ENCODE measurements at regions not wholly inside any gene's neighbourhood (a gene's known extent, or its start where the extent isn't known, plus 50 kb on each side); places are given as distances from the start of the nearest gene placed in this dataset.

DNA sequence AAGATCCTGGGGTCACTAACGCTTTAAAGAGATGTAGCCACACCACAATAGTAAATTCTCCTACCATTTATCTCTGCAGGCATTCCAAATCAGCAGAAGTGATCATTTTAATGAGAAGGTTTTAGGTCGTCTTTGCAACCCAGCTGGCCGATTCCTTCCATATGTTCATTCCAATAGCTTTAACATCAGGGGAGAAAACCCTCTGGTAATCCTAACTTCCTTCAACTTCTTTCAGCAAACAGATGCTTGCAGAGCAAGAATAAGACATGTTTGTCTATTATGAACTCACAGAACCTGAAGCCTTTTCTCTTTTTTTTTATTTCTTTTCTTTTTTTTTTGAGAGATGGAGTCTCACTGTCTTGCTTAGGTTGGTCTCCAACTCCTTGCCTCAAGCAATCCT lies 498.6 kb upstream of the SLITRK1 start:
- peak; percentile 17 for DNase-seq

DNA sequence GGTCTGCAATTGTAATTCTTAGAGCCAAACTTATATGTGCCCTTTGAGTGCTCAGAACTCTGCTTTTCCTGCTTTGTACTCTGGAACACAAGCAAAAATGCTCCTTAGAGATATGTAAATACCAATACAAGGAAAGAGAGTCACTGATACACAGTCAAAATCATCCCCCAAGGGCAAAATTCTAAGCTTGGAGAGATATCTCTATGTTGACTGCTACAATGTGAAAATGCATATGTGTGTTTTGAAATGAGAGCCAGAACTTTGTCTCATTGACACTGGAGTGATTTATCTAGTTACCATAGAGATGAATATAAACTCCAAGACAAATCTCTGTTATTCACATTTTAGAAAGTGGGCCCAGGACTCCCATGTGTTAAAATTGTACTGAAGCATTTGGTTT lies 494.8 kb upstream of the SLITRK1 start:
- DNase-seq = peak; percentile 29

DNA sequence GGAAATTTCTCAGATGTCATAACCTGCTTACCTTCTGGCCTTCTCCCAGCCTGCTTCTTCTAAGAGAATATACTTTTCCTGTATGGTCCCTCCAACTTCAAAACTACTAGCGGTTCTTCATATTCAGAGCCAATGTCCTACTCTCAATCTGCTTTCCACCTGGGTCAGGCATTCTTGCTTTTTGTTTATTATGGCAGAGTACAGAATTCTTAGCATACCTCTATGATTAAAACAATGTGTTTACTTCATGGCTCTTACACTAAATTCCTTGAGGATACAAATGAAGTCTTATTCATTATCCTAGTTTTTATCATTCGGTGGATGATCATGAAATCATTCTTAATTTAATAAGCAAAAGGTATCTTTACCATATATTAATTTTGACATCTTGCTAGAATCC lies 484.2 kb upstream of the SLITRK1 start:
- peak; percentile 62 for DNase-seq

DNA sequence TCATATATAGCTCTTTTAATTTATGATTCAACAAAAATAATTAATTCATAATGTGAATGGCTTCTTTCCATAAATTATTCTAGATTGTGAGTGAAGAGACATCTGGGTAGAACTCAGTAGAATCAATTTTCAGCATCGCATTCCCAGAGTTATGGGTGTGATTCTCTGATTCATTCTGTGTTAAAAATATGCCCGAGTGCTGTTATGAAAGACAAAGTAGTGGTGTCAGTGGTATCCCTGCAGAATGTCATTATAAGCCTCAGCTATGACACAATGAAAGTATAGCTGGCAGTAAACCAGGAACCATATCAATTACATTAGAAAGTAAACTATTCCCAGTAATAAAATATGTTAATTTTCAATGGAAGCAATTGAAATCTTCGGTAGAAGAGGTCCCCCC lies 480.5 kb upstream of the SLITRK1 start:
- peak; percentile 45 for DNase-seq

- DNase-seq = no peak
Observed at GRCh38 chr13:84360822-84361221, 478.5 kb upstream of the SLITRK1 start.

DNA sequence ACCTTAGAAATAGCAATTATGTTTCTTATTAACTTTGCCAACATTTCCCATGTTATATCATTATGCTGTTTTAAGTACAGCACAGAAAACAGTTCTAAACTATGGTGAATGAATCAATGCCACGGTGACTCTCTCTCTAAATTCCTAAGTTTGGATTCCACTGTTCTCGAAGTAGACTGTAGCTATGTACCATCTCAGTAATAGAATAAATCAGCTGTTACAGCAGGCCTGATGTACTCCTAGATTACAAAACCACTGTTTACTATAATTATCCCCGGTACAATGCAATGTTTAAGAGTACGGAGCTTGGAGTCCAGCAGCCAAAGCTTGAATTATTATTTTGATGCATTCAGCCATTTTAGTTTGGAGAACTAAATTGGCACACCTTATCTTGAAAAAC lies 476.3 kb upstream of the SLITRK1 start:
- DNase-seq = no peak

DNA sequence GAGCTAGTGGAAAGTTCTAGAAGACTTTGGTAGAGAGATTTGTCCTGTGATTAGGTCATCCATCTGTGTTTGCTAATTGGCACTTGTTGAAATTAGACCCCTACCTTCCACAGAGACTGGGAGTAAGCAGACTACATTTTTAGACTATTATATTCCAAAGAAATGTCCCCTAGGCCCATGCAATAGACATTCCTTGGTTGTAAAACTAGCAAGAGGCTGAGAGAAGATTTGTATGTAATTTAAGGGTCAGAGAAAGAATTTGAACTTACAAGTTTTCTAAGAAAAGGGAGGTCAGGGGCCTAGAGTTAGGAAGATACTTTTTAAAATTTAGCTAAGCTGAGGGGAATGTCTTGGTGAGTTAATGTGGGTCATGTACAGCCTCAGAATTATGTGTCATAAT lies 470.7 kb upstream of the SLITRK1 start:
- peak; percentile 47 for DNase-seq

- no peak for DNase-seq
Observed at GRCh38 chr13:84339456-84339855, 457.2 kb upstream of the SLITRK1 start.

DNA sequence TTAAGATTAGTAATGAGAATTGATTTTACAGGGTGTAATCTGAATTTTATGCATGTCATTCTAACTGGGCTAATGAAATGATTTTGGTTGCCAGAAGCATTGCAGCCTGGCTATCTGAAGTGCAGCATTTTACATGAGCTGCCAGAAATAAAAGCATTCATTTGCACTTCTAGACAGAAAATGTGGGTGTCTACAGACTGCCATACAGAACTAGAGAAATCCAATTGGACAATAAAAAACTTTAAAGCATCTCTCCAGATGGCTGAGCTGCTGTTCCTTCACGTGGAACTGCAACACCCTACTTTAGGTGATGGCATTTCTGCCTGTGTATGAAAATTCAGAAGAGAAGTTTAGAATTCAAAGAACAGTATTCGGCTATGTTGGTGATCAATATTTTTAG lies 450.1 kb upstream of the SLITRK1 start:
- DNase-seq = no peak

DNA sequence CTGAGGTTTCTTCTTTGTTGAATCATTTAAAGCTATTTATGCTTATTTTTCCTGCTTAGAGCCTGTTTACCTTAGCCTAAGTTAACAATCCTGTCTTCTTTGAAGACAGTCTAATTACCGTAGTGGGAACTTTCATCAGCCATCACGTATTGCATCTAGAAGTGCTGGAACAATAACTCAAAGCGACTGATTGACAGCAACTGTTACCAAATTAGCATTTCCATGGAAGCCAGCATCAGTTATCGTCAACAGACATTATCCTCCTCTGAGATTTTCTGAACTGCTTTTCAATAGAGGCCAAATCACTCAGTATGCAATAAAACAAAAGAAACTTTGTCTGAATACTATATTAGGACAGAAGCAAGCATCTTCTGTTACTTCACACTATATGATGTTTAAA lies 433.3 kb upstream of the SLITRK1 start:
- DNase-seq = no peak

DNA sequence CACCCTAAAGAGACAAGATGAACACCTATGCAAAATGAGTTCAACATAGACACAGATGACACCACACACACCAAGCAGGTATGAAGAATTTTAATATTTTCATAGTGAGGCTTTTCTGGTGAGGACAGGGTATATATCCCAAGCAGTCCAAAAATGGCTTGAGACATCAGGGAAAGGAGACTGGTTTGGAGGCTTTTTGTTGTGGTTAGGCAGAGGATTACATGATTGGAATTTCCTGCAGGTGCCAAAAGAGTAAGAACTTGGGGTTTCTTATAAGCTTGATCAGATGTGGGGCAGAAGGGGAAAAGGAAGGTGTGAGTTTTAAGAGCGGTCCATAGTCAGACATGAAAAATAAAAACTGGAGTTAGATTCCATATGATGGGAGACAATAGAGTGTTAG lies 420.8 kb upstream of the SLITRK1 start:
- DNase-seq = no peak

GRCh38 chr13:84297251-84297650 lies 415.0 kb upstream of the SLITRK1 start:
- no peak for DNase-seq

- DNase-seq = no peak
Observed at GRCh38 chr13:84296401-84296800, 414.1 kb upstream of the SLITRK1 start.

DNA sequence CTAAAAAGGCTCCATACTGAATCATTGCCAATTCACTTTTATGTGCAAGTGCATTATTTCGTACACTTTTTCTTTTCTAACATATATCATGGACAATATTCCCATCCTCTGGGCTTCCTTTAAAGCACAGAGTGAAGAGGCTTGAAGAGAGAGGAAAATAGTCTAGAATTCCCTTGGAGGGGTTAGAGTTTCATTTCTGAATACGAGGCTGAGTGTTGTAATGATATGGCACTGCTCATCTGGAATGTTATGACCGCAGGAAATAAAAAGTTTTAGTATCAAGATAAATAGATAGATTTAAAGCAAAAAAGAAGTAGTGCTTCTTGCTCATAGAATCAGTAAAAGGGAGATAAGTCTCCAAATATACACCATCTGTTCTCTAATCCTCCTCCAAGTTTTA lies 412.3 kb upstream of the SLITRK1 start:
- DNase-seq = no peak

- DNase-seq = no peak
Observed at GRCh38 chr13:84290386-84290785, 408.1 kb upstream of the SLITRK1 start.

DNA sequence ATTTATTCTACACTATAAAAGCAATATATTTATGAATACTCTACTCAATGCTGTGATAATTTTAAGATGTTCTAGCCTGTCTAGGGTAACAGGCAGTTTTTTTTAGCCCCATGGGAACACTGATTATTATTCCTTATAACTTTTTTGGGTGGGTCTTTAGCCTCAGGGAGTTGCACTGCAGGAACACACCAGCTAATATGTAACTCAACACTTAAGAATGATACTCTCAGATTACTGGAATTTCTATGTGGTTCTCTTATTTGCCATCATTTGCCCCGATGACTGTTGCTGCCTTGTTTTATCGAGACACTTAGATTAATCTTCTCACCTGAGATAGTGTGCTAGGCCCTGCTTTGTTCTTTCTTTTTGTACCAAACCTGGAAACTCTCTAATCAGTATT lies 396.9 kb upstream of the SLITRK1 start:
- peak; percentile 70 for DNase-seq

- no peak for DNase-seq
Observed at GRCh38 chr13:84272877-84273562, 390.7 kb upstream of the SLITRK1 start.

DNA sequence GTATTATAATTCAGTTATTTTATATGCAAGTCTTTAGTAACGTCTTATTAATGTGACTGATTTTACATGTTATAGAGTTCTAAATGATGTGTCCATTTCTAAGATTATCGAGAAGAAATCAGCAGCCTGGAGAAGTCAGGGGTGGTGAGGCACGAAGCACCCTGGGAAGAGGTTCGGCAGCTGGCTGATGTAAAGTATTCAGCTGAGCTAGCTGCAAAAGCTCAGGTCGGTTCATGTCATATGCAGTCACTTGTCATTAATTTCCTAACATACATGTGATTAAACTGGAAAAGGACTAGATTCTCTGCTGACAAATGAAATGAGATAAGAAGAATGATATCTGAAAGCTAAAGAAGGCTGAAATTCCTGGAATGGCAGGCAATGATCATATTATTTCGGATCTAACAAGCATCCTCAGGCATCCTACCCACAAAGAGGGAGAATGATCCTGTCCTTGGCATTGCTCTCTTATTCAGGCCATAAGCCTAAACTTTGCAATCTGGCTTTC lies 383.0 kb upstream of the SLITRK1 start:
- DNase-seq = no peak

DNA sequence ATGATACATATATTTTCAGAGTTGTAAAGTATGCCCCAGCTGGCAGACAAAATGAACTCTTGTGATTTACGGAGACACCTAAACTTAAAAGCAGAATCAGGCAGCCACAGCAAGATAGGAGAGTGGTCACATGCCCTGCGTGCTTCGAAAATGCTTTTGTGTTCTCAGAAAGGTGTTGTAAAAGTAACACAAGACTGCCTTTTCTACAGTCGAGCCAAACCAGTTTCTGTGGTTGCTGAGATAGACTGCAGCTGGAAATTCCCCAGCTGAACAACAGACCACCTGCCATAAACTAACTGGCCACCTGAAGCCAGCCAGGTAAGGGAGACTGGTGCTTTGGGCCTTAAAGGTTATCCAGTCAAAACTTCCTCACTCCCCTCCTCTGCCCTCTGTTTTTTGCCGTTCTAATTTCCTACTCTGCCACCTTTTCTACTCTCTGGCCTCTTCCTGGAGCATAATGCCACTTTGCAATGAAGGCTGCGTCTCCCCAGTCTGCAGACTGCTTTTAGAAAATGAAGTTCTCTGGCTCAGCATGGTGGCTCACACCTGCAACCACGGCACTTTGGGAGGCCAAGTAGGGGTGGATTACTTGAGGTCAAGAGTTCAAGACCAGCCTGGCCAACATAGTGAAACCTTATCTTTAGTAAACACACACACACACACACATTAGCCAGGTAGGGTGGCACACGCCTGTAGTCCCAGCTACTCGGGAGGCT lies 381.2 kb upstream of the SLITRK1 start:
- DNase-seq = no peak

- no peak for DNase-seq
Observed at GRCh38 chr13:84255226-84255797, 373.0 kb upstream of the SLITRK1 start.

GRCh38 chr13:84249463-84249862 lies 367.2 kb upstream of the SLITRK1 start:
- no peak for DNase-seq

- DNase-seq = no peak
Observed at GRCh38 chr13:84243340-84243739, 361.1 kb upstream of the SLITRK1 start.

- no peak for DNase-seq
Observed at GRCh38 chr13:84239032-84239431, 356.8 kb upstream of the SLITRK1 start.

DNA sequence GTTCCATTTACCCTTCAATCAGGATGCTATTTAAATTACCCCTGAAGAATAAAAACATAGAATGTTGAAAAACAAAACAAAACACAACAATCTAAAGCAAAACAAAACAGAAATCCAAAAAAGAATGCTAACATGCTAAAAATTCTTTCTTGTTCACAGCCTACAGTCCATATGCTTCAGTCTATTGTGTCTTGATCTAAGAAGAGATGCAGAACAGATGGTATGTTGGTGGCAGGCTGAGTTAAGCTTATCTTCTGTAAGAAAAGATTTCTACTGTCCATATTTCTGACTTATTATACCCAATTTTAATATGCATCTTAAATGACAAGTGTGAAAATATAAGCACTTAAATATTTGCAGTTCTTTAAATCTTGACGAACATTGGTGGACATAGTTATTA lies 356.1 kb upstream of the SLITRK1 start:
- no peak for DNase-seq
